ENCODE measurements at regions not wholly inside any gene's neighbourhood (a gene's known extent, or its start where the extent isn't known, plus 50 kb on each side); places are given as distances from the start of the nearest gene placed in this dataset.
"Not testable (repeated sequence)": the region's sequence is repeated elsewhere in the genome, so short reads cannot be mapped to it uniquely, and the experiment has no call there.

DNA sequence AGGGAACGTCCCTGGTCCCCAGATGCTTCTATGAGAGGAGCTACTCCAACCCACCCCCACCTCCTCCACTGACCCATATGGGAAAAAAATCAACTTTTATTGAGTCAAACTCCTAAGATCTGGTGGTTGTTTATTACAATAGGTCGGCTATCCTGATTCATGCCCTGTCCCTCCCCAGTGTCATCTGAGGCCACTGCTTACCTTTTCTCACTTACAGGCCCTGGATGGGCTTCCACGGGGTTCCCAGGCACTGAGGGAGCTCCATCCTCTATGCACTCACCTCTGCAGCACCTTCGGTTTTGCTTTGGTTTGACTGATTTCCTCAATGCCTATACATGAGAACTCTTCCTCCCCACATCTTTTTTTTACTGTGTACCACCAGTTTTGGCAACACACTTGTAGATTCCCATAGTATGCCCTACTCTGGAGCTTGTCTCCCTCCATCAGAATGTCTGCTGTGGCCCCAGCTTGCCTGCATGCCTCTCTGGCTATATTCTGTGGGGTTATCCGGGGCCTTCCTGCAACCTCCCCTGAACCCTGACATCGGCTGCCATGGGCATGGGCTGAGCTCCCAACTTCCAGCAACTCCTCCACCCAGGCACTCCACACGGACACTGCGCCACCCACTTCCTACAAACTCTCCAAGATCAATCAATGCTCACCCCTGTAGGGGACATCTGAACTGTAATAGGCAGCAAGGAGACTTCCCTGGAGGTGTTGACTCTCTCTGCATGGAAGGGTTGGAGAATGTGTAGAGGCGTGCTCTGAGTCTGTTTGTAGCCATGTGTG lies 236.1 kb downstream of the VAPA start:
- peaks cover 6% of the 10 kb centered on the region for H3K4me1 ChIP-seq (ENCODE audit: control insufficient read depth, low read depth, low read length)
- H3K27ac ChIP-seq (ENCODE audit: low read length), result no peak overlapping the region
- no peaks in the 10 kb centered on the region for H3K9me3 ChIP-seq (ENCODE audit: control insufficient read depth, low read depth, low read length)
- H3K27me3 ChIP-seq (ENCODE audit: control insufficient read depth, insufficient read depth, low read length), result no peaks in the 10 kb centered on the region
- H3K36me3 ChIP-seq (ENCODE audit: control insufficient read depth, low read depth, low read length), result no peaks in the 10 kb centered on the region
- H3K4me3 ChIP-seq (ENCODE audit: low read length), result no peak overlapping the region
- no peak overlapping the region for H3K9ac ChIP-seq (ENCODE audit: low read length)

DNA sequence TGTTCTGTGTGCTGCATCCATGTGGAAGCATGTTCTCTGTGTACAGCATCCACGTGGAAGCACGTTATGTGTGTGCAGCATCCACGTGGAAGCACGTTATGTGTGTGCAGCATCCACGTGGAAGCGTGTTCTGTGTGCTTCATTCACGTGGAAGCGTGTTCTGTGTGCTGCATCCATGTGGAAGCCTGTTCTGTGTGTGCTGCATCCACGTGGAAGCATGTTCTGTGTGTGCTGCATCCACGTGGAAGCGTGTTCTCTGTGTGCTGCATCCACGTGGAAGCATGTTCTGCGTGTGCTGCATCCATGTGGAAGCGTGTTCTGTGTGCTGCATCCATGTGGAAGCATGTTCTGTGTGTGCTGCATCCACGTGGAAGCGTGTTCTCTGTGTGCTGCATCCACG lies 236.8 kb downstream of the VAPA start:
- H3K9ac ChIP-seq (ENCODE audit: low read length); H3K27ac ChIP-seq (ENCODE audit: low read length); H3K9me3 ChIP-seq (ENCODE audit: control insufficient read depth, low read depth, low read length); H3K36me3 ChIP-seq (ENCODE audit: control insufficient read depth, low read depth, low read length); H3K4me3 ChIP-seq (ENCODE audit: low read length); H3K27me3 ChIP-seq (ENCODE audit: control insufficient read depth, insufficient read depth, low read length); H3K4me1 ChIP-seq (ENCODE audit: control insufficient read depth, low read depth, low read length): not testable (repeated sequence)

DNA sequence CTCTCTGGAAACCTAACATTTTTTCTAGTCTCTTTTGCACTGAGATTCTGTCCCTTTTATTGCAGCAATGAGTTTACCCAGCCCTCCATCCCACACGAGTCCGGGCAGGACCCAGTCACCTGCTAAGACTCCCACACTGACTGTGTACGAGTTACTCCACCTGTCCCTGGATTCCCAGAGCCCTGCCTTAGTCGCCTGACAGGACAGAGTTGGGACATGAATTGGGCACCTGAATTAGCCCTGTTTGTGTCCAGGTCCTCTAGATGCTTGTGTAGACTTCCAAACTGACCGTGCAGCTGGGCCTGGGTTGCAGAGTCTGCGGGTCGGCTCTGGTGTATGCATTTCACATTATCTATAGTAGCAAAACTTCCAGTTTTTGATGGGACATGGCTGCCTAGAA lies 238.7 kb downstream of the VAPA start:
- Histone ChIP-seq H3K36me3 (ENCODE audit: control insufficient read depth, low read depth, low read length) (no peaks in the 10 kb centered on the region), H3K27me3 (ENCODE audit: control insufficient read depth, insufficient read depth, low read length) (no peaks in the 10 kb centered on the region), H3K4me1 (ENCODE audit: control insufficient read depth, low read depth, low read length) (no peaks in the 10 kb centered on the region), H3K9me3 (ENCODE audit: control insufficient read depth, low read depth, low read length) (no peaks in the 10 kb centered on the region), H3K27ac (ENCODE audit: low read length) (no peak overlapping the region), H3K4me3 (ENCODE audit: low read length) (no peak overlapping the region), H3K9ac (ENCODE audit: low read length) (no peak overlapping the region)

DNA sequence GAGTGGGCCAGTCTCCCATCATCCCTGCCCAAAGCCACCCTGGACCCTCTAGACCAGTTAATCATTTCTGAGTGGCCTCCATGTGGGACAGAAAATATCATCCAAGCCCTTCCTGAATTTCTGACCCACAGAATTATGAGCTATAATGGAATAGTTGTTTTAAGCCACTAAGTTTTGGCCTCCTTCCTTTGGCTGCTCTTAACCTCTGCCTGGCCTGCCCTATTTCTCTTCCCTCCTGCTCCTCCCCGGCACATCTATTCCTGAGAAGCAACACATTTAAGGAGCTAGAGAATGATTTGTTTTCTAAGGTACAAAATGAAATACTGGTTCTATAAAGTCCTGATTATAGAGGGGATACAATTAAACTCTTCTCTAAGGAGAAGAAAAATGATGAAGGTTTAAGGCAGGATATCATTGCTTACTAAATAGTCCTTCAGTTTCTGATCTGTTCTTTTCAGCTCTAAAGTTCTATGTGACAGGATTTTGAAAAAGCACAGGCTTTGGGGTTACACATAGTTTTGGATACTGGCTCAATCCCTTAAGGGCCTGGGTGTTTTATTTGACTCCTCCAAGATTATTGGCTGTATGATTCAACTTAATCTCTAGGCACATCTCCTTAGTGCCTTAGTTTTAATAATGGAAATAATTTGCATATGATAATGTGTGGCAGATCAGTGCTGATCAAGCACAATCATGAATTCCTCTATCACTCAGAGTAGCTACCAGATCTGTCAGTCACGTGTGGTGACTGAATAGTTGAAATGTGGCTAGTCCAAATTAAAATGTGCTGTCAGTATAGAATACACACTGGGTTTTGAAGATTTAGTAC lies 240.3 kb downstream of the VAPA start:
- no peaks in the 10 kb centered on the region for H3K36me3 ChIP-seq (ENCODE audit: control insufficient read depth, low read depth, low read length)
- H3K27ac ChIP-seq (ENCODE audit: low read length), result no peak overlapping the region
- H3K9me3 ChIP-seq (ENCODE audit: control insufficient read depth, low read depth, low read length), result no peaks in the 10 kb centered on the region
- H3K4me1 ChIP-seq (ENCODE audit: control insufficient read depth, low read depth, low read length), result no peaks in the 10 kb centered on the region
- H3K27me3 ChIP-seq (ENCODE audit: control insufficient read depth, insufficient read depth, low read length), result no peaks in the 10 kb centered on the region
- H3K4me3 ChIP-seq (ENCODE audit: low read length), result no peak overlapping the region
- H3K9ac ChIP-seq (ENCODE audit: low read length), result no peak overlapping the region

DNA sequence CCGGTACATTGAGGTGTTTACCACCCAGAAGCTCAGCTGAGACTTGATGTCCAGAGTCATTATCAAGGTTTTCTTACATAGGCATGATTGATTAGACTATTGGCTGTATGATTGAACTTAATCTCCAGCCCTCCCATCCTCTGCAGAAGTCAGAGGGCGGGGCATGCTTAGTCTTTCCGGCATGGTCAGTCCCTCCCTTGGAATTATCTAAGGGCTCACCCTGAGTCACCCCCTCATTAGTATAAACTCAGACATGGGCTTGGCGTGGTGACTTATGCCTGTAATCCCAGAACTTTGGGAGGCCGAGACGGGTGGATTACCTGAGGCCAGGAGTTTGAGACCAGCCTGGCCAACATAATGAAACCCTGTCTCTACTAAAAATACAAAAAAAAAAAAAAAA lies 243.9 kb downstream of the VAPA start:
- Histone ChIP-seq H3K4me1 (ENCODE audit: control insufficient read depth, low read depth, low read length) (no peaks in the 10 kb centered on the region), H3K4me3 (ENCODE audit: low read length) (no peak overlapping the region), H3K9me3 (ENCODE audit: control insufficient read depth, low read depth, low read length) (no peaks in the 10 kb centered on the region), H3K9ac (ENCODE audit: low read length) (no peak overlapping the region), H3K36me3 (ENCODE audit: control insufficient read depth, low read depth, low read length) (no peaks in the 10 kb centered on the region), H3K27me3 (ENCODE audit: control insufficient read depth, insufficient read depth, low read length) (no peaks in the 10 kb centered on the region), H3K27ac (ENCODE audit: low read length) (no peak overlapping the region)

DNA sequence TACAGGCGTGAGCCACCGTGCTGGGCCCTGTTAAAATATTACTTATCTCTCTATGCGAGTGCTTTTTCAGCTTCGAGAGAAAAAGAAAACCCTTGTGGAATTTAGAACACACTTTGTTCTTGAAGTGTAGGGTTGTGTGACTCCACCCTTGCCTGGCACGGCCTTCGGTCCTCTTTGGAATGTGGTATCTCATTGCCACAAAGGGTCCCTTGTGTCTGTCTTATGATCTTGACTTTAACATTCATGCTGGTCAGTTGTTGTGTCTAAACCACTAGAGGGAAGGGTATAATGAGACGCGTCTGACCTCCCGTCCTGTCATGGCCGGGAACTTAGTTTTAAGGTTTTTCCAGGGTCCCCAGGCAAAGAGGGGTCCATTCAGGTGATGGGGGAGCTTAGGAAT lies 246.4 kb downstream of the VAPA start:
- Histone ChIP-seq H3K9ac (ENCODE audit: low read length) (no peak overlapping the region), H3K9me3 (ENCODE audit: control insufficient read depth, low read depth, low read length) (no peaks in the 10 kb centered on the region), H3K27ac (ENCODE audit: low read length) (no peak overlapping the region), H3K4me1 (ENCODE audit: control insufficient read depth, low read depth, low read length) (no peaks in the 10 kb centered on the region), H3K4me3 (ENCODE audit: low read length) (no peak overlapping the region), H3K27me3 (ENCODE audit: control insufficient read depth, insufficient read depth, low read length) (no peaks in the 10 kb centered on the region), H3K36me3 (ENCODE audit: control insufficient read depth, low read depth, low read length) (no peaks in the 10 kb centered on the region)

DNA sequence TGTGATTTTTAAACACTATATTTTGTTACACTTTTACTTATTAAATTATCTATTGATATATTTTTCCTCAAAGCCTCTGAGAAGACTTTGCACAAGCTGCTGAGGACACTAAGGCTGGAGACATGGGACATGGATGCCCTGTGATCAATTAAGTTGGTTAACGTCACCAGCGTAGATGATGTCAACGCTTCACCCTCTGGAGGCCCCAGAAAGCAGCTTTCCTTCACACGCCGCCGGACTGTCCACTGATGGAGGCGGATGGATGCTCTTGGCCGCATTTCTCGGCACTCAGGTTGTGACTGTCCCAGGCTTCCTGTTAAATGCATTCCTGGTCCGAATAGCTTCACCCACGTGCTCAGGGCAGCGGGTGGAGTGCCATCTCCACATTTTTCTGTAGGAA lies 247.5 kb downstream of the VAPA start:
- Histone ChIP-seq H3K27me3 (ENCODE audit: control insufficient read depth, insufficient read depth, low read length) (no peaks in the 10 kb centered on the region), H3K4me1 (ENCODE audit: control insufficient read depth, low read depth, low read length) (no peaks in the 10 kb centered on the region), H3K9ac (ENCODE audit: low read length) (no peak overlapping the region), H3K27ac (ENCODE audit: low read length) (no peak overlapping the region), H3K9me3 (ENCODE audit: control insufficient read depth, low read depth, low read length) (no peaks in the 10 kb centered on the region), H3K36me3 (ENCODE audit: control insufficient read depth, low read depth, low read length) (no peaks in the 10 kb centered on the region), H3K4me3 (ENCODE audit: low read length) (no peak overlapping the region)

DNA sequence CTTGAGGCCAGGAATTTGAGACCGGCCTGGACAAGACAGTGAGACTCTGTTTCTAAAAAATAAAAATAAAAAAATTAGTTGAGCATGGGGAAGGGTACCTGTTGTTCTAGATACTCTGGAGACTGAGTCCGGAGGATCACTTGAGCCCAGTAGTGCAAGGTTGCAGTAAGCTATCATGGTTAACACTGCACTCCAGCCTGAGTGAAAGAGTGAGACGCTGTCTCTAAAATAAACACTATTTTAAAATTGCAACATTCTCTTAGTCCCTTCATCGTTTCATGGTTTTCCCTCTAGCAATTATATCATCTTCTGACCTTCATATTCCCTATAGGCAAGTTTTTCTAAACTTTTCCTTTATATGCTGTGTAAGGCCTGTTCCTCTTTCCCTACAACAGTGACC lies 248.5 kb downstream of the VAPA start:
- no peaks in the 10 kb centered on the region for H3K9me3 ChIP-seq (ENCODE audit: control insufficient read depth, low read depth, low read length)
- H3K4me1 ChIP-seq (ENCODE audit: control insufficient read depth, low read depth, low read length), result no peaks in the 10 kb centered on the region
- no peak overlapping the region for H3K4me3 ChIP-seq (ENCODE audit: low read length)
- H3K36me3 ChIP-seq (ENCODE audit: control insufficient read depth, low read depth, low read length), result no peaks in the 10 kb centered on the region
- H3K27ac ChIP-seq (ENCODE audit: low read length), result no peak overlapping the region
- no peaks in the 10 kb centered on the region for H3K27me3 ChIP-seq (ENCODE audit: control insufficient read depth, insufficient read depth, low read length)
- H3K9ac ChIP-seq (ENCODE audit: low read length), result no peak overlapping the region

DNA sequence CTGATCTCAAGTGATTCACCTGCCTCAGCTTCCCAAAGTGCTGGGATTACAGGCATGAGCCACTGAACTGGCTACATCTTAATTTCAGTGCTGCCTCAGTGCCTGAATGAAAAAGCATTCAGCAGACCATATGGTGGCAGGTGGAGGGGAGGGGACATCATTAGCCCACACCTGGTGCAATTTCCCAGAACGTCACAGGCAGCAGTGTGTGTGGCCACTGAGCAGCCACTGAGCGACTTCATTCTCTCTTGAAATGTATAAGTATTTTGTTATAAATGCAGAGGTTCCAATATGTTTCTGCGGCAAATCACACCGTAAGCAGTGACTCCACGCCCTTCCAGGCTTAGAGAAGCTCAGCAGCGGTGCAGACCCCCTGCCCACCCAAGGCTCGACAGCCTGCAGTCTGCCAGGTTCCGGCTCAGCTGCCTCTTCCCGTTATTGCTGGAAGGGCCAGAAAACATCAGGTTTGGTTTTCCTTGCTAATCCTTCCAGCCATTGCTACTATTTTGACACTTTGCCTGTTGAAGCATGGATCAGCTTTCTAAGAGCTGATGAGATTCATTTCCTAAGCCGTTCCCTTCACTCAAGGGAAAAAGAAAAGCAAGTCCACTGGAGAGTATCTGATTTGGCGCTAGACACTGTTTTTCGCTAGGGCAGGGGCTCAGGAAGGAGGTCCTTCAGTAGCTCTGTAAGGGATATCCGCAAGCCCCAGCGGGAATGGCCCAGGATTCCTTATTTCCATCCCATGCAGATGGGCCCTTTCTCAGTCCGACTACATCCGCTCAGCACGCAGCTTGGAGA lies 250.7 kb downstream of the VAPA start:
- Histone ChIP-seq H3K9ac (ENCODE audit: low read length) (no peak overlapping the region), H3K9me3 (ENCODE audit: control insufficient read depth, low read depth, low read length) (no peaks in the 10 kb centered on the region), H3K4me3 (ENCODE audit: low read length) (no peak overlapping the region), H3K4me1 (ENCODE audit: control insufficient read depth, low read depth, low read length) (no peaks in the 10 kb centered on the region), H3K36me3 (ENCODE audit: control insufficient read depth, low read depth, low read length) (no peaks in the 10 kb centered on the region), H3K27ac (ENCODE audit: low read length) (no peak overlapping the region), H3K27me3 (ENCODE audit: control insufficient read depth, insufficient read depth, low read length) (no peaks in the 10 kb centered on the region)

DNA sequence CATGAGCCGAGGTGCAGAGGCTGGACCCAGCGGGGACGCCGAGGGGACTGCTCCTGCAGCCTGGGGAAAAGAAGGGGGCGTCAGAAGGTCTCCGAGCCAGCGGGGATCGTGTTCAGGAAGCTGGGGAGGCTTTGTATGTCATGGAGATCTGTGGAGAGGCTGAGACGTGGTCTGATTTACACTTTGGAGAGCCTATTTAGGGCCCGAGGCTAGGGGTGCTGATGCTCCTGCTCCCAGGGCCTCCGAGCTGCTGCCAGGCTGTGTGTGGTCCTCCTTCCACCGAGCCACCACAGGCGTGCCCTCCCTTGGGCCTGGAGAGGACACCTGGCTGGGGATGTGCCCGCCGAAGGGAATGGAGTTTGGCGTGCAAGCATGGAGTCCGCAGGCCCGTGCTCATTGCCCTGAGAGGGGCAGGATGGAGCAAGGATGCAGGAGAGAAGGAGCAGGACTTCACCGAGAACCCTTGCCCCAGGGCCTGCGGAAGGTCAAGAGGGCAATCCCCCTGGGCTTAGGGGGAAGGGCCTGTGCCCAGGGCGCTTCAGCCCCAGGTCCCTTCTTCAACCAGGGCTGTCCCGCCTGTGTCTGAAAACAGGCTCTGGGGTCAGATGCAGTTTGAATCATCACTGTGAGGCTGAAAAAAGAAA lies 252.5 kb downstream of the VAPA start:
- Histone ChIP-seq H3K9me3 (ENCODE audit: control insufficient read depth, low read depth, low read length) (no peaks in the 10 kb centered on the region), H3K36me3 (ENCODE audit: control insufficient read depth, low read depth, low read length) (no peaks in the 10 kb centered on the region), H3K27me3 (ENCODE audit: control insufficient read depth, insufficient read depth, low read length) (no peaks in the 10 kb centered on the region), H3K4me1 (ENCODE audit: control insufficient read depth, low read depth, low read length) (no peaks in the 10 kb centered on the region), H3K27ac (ENCODE audit: low read length) (no peak overlapping the region), H3K4me3 (ENCODE audit: low read length) (no peak overlapping the region), H3K9ac (ENCODE audit: low read length) (no peak overlapping the region)

DNA sequence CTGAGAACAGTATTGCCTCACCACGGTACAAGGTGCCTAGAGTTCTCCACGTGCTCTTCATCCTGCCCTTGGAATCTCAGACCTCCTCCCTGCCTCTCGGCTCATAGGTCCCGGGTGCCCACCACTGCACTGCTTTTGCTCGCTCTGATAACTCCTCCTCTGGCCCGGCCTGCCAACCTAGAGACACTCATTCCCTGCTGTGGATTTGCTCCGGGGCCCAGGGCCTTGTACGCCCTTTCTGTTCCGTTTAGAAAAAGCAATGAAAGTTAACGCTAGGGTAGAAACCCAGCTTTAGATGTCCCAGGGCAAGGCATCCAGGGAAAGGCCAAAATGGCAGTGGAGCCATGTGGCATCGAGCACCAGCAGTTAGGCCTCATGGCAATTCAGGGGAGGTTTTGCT lies 253.9 kb downstream of the VAPA start:
- no peaks in the 10 kb centered on the region for H3K36me3 ChIP-seq (ENCODE audit: control insufficient read depth, low read depth, low read length)
- H3K4me3 ChIP-seq (ENCODE audit: low read length), result no peak overlapping the region
- H3K9me3 ChIP-seq (ENCODE audit: control insufficient read depth, low read depth, low read length), result no peaks in the 10 kb centered on the region
- H3K4me1 ChIP-seq (ENCODE audit: control insufficient read depth, low read depth, low read length), result no peaks in the 10 kb centered on the region
- no peak overlapping the region for H3K9ac ChIP-seq (ENCODE audit: low read length)
- H3K27ac ChIP-seq (ENCODE audit: low read length), result no peak overlapping the region
- H3K27me3 ChIP-seq (ENCODE audit: control insufficient read depth, insufficient read depth, low read length), result no peaks in the 10 kb centered on the region

All from iPS-18a (cell line).